HG02938 (cell line): ENCODE measurements at regions not wholly inside any gene's neighbourhood (a gene's known extent, or its start where the extent isn't known, plus 50 kb on each side); places are given as distances from the start of the nearest gene placed in this dataset.
"Not testable (repeated sequence)": the region's sequence is repeated elsewhere in the genome, so short reads cannot be mapped to it uniquely, and the experiment has no call there.

Experiments used
- ATAC-seq: cut with Tn5 transposase; IDR thresholded peaks from one replicate; pipeline ENCODE4 v1.9.1; 2021; ENCODE audit warnings: mild to moderate bottlenecking, moderate library complexity; ENCODE audit not compliant: unreplicated experiment

GRCh38 chr5:162931501-162931900 lies 505.9 kb upstream of the CCNG1 start:
- no peak for ATAC-seq

GRCh38 chr5:162939991-162940390 lies 497.4 kb upstream of the CCNG1 start:
- no peak for ATAC-seq

- no peak for ATAC-seq
Measured at GRCh38 chr5:162948677-162949076, 488.7 kb upstream of the CCNG1 start.

- ATAC-seq, result no peak
Measured at GRCh38 chr5:162956570-162956969, 480.8 kb upstream of the CCNG1 start.

GRCh38 chr5:162964144-162964543 lies 473.3 kb upstream of the CCNG1 start:
- ATAC-seq, result not testable (repeated sequence)

- ATAC-seq, result no peak
Measured at GRCh38 chr5:162990063-162990462, 447.3 kb upstream of the CCNG1 start.

GRCh38 chr5:162990856-162991497 lies 446.4 kb upstream of the CCNG1 start:
- ATAC-seq, result peak; percentile 89

GRCh38 chr5:162995568-162995967 lies 441.8 kb upstream of the CCNG1 start:
- no peak for ATAC-seq

- ATAC-seq, result no peak
Measured at GRCh38 chr5:162996053-162996452, 441.3 kb upstream of the CCNG1 start.

- ATAC-seq, result no peak
Measured at GRCh38 chr5:163005949-163006348, 431.4 kb upstream of the CCNG1 start.

GRCh38 chr5:163022582-163023128 lies 414.7 kb upstream of the CCNG1 start:
- no peak for ATAC-seq

- ATAC-seq, result no peak
Measured at GRCh38 chr5:163023846-163024245, 413.5 kb upstream of the CCNG1 start.

- ATAC-seq, result no peak
Measured at GRCh38 chr5:163024936-163025335, 412.5 kb upstream of the CCNG1 start.

- no peak for ATAC-seq
Measured at GRCh38 chr5:163033656-163034055, 403.7 kb upstream of the CCNG1 start.

- ATAC-seq, result no peak
Measured at GRCh38 chr5:163041254-163041653, 396.1 kb upstream of the CCNG1 start.

- ATAC-seq, result peak; percentile 88
Measured at GRCh38 chr5:163079618-163080017, 357.8 kb upstream of the CCNG1 start.

GRCh38 chr5:163089230-163089629 lies 348.2 kb upstream of the CCNG1 start:
- ATAC-seq, result no peak

- ATAC-seq, result no peak
Measured at GRCh38 chr5:163089926-163090325, 347.5 kb upstream of the CCNG1 start.

- peak; percentile 98 for ATAC-seq
Measured at GRCh38 chr5:163094492-163095180, 342.8 kb upstream of the CCNG1 start.

GRCh38 chr5:163104464-163104863 lies 332.9 kb upstream of the CCNG1 start:
- ATAC-seq, result no peak

- no peak for ATAC-seq
Measured at GRCh38 chr5:163105456-163105855, 331.9 kb upstream of the CCNG1 start.

GRCh38 chr5:163106098-163106497 lies 331.3 kb upstream of the CCNG1 start:
- peak; percentile 81 for ATAC-seq
